ENCODE measurements at regions not wholly inside any gene's neighbourhood (a gene's known extent, or its start where the extent isn't known, plus 50 kb on each side); places are given as distances from the start of the nearest gene placed in this dataset.

- POLR2A ChIA-PET: no interaction called here
- H3K4me3 ChIP-seq: no peak overlapping the region
- H2AFZ ChIP-seq (ENCODE audit: low read depth, low read length): 0 out of 2 replicates have a peak overlapping the region, but pooled peaks have one; percentile 55
- in situ Hi-C loops (cut with MboI): loop anchor here (25.0 kb wide), 2 partner anchors 240 to 490 kb away; no protein-coding TSS in a partner anchor
- no peaks in the 10 kb centered on the region; the same call in 1 of the 2 replicates for H3K9me3 ChIP-seq (replicated peaks; ENCODE audit: control insufficient read depth, insufficient read depth, low read depth, low read length)
- no peaks in the 10 kb centered on the region for H3K79me2 ChIP-seq (ENCODE audit: control insufficient read depth, insufficient read depth, low read length)
- no peak for TF ChIP-seq ZC3H11A (IDR thresholded peaks at IDR 0.05; ENCODE audit: low read depth, low read length)
- no peak for TF ChIP-seq ZKSCAN1 (IDR thresholded peaks at IDR 0.05; ENCODE audit: low read depth, low read length)
- TF ChIP-seq ZFPM2 (CRISPR knock-in tag; IDR thresholded peaks at IDR 0.05): no peak
- TF ChIP-seq ZNF384 (IDR thresholded peaks at IDR 0.05; ENCODE audit: low read depth, low read length): no peak
- no peaks in the 10 kb centered on the region for H4K20me1 ChIP-seq (replicated peaks; ENCODE audit: control insufficient read depth, insufficient read depth, low read length)
- H3K4me1 ChIP-seq (replicated peaks in 1 of 2; ENCODE audit: control insufficient read depth in 2 of 2, insufficient read depth in 2 of 2, low read length in 2 of 2): no peaks in the 10 kb centered on the region; a peak in 1 of 5 replicates
- no TSS peak for BruUV-seq (replicated peaks)
- no peak overlapping the region for H3K9ac ChIP-seq (ENCODE audit: insufficient read depth in 1 of 2, low read depth in 2 of 2, low read length in 2 of 2)
- H3K9me1 ChIP-seq (ENCODE audit: control insufficient read depth, insufficient read depth, low read length): no peaks in the 10 kb centered on the region
- no peak overlapping the region for H3K4me2 ChIP-seq (ENCODE audit: insufficient read depth, low read length)
- ATAC-seq: no peak
- no peak for FAIRE-seq
- intact Hi-C loops (cut with micrococcal nuclease): no loop called here
- no peak overlapping the region for H3K27ac ChIP-seq (ENCODE audit: extremely low read depth, low read depth, low read length)
- no peaks in the 10 kb centered on the region for H3K36me3 ChIP-seq (ENCODE audit: control insufficient read depth, insufficient read depth, low read length)
- no peaks in the 10 kb centered on the region for H3K27me3 ChIP-seq (ENCODE audit: control insufficient read depth in 2 of 2, insufficient read depth in 2 of 2, low read length in 2 of 2)
- CTCF ChIA-PET (ENCODE audit: low intra/inter-chr PET ratio): no interaction called here
- DNase-seq (ENCODE audit: extremely low read depth in 1 of 4, low spot score in 3 of 4): no peak
These were observed 57.0 kb upstream of the RANBP6 start for GRCh38 chr9:6072453-6072852.

- no peaks in the 10 kb centered on the region; the same call in 1 of the 2 replicates for H3K9me3 ChIP-seq (replicated peaks; ENCODE audit: control insufficient read depth, insufficient read depth, low read depth, low read length)
- ATAC-seq (no peak), FAIRE-seq (no peak), DNase-seq (ENCODE audit: extremely low read depth in 1 of 4, low spot score in 3 of 4) (no peak)
- no peaks in the 10 kb centered on the region for H3K27me3 ChIP-seq (ENCODE audit: control insufficient read depth in 2 of 2, insufficient read depth in 2 of 2, low read length in 2 of 2)
- in situ Hi-C loops (cut with MboI) (loop anchor here (25.0 kb wide), 2 partner anchors 243 to 493 kb away; no protein-coding TSS in a partner anchor), intact Hi-C loops (cut with micrococcal nuclease) (no loop called here)
- H3K9ac ChIP-seq (ENCODE audit: insufficient read depth in 1 of 2, low read depth in 2 of 2, low read length in 2 of 2): no peak overlapping the region
- BruUV-seq (replicated peaks): no TSS peak
- ChIA-PET POLR2A (no interaction called here), CTCF (ENCODE audit: low intra/inter-chr PET ratio) (no interaction called here)
- H3K36me3 ChIP-seq (ENCODE audit: control insufficient read depth, insufficient read depth, low read length): no peaks in the 10 kb centered on the region
- H3K9me1 ChIP-seq (ENCODE audit: control insufficient read depth, insufficient read depth, low read length): no peaks in the 10 kb centered on the region
- no peak overlapping the region for H3K4me3 ChIP-seq
- H3K4me1 ChIP-seq (replicated peaks in 1 of 2; ENCODE audit: control insufficient read depth in 2 of 2, insufficient read depth in 2 of 2, low read length in 2 of 2): no peaks in the 10 kb centered on the region; a peak in 1 of 5 replicates
- TF ChIP-seq TFAM (CRISPR knock-in tag; conservative IDR thresholded peaks at IDR 0.05): no peak
- no peak for TF ChIP-seq MAFG (tag; conservative IDR thresholded peaks at IDR 0.05)
- TF ChIP-seq HDAC6 (IDR thresholded peaks at IDR 0.05; ENCODE audit: low read depth, low read length): no peak
- TF ChIP-seq TCFL5 (CRISPR knock-in tag; conservative IDR thresholded peaks at IDR 0.05): no peak
- TF ChIP-seq PRDM10 (IDR thresholded peaks at IDR 0.05; ENCODE audit: partially characterized antibody): no peak
- no peak for TF ChIP-seq MCM5 (IDR thresholded peaks at IDR 0.05; ENCODE audit: low read depth)
- TF ChIP-seq, protein P1, sequence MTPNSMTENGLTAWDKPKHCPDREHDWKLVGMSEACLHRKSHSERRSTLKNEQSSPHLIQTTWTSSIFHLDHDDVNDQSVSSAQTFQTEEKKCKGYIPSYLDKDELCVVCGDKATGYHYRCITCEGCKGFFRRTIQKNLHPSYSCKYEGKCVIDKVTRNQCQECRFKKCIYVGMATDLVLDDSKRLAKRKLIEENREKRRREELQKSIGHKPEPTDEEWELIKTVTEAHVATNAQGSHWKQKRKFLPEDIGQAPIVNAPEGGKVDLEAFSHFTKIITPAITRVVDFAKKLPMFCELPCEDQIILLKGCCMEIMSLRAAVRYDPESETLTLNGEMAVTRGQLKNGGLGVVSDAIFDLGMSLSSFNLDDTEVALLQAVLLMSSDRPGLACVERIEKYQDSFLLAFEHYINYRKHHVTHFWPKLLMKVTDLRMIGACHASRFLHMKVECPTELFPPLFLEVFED (CRISPR knock-in tag; conservative IDR thresholded peaks at IDR 0.05): no peak
- H3K79me2 ChIP-seq (ENCODE audit: control insufficient read depth, insufficient read depth, low read length): no peaks in the 10 kb centered on the region
- no peak overlapping the region for H2AFZ ChIP-seq (ENCODE audit: low read depth, low read length)
- H3K27ac ChIP-seq (ENCODE audit: extremely low read depth, low read depth, low read length): no peak overlapping the region
- no peak overlapping the region for H3K4me2 ChIP-seq (ENCODE audit: insufficient read depth, low read length)
- no peaks in the 10 kb centered on the region for H4K20me1 ChIP-seq (replicated peaks; ENCODE audit: control insufficient read depth, insufficient read depth, low read length)
These were observed 53.6 kb upstream of the RANBP6 start for GRCh38 chr9:6068983-6069382.
